H9 (cell line): ENCODE measurements at regions not wholly inside any gene's neighbourhood (a gene's known extent, or its start where the extent isn't known, plus 50 kb on each side); places are given as distances from the start of the nearest gene placed in this dataset.

Experiments
- DNase-seq: peaks from one replicate; pipeline ENCODE4 v3.0.0-alpha.2; 2017
- H2AFZ ChIP-seq: one replicate; pipeline ENCODE4 v1.6.1; 2013; ENCODE audit warnings: mild to moderate bottlenecking, low read length, control low read depth, moderate library complexity
- H2AK5ac ChIP-seq: 2 replicates; pipeline ENCODE4 v1.6.1; 2013; ENCODE audit warnings: low read length, control low read depth, mixed read lengths; ENCODE audit not compliant: insufficient read length
- H2BK120ac ChIP-seq: one replicate; pipeline ENCODE4 v1.6.1; 2013; ENCODE audit warnings: low read depth, mild to moderate bottlenecking, low read length, control low read depth, inconsistent platforms; ENCODE audit not compliant: poor library complexity, severe bottlenecking
- H2BK12ac ChIP-seq: 2 replicates; pipeline ENCODE4 v1.6.1; 2013; ENCODE audit warnings: low read length, control low read depth, mixed read lengths, low read depth; ENCODE audit not compliant: insufficient read length
- H2BK15ac ChIP-seq: 2 replicates; pipeline ENCODE4 v1.6.1; 2013; ENCODE audit warnings: low read depth, low read length, control low read depth
- H2BK20ac ChIP-seq: one replicate; pipeline ENCODE4 v1.6.1; 2013; ENCODE audit warnings: low read depth, mild to moderate bottlenecking, low read length, control low read depth, inconsistent platforms; ENCODE audit not compliant: poor library complexity, severe bottlenecking
- H2BK5ac ChIP-seq: 2 replicates; pipeline ENCODE4 v1.6.1; 2013; ENCODE audit warnings: low read length, control low read depth, mixed read lengths; ENCODE audit not compliant: insufficient read length
- H3K14ac ChIP-seq: 2 replicates; pipeline ENCODE4 v1.6.1; 2013; ENCODE audit warnings: low read length, control low read depth; ENCODE audit not compliant: insufficient read depth
- H3K18ac ChIP-seq: 2 replicates; pipeline ENCODE4 v1.6.1; 2013; ENCODE audit warnings: low read depth, mild to moderate bottlenecking, mixed read lengths, low read length, control low read depth; ENCODE audit not compliant: insufficient read length
- H3K23ac ChIP-seq: 2 replicates; pipeline ENCODE4 v1.6.1; 2013; ENCODE audit warnings: low read length, control low read depth, mixed read lengths, low read depth; ENCODE audit not compliant: insufficient read length
- H3K23me2 ChIP-seq: 2 replicates; pipeline ENCODE4 v1.6.1; 2013; ENCODE audit warnings: low read depth, mild to moderate bottlenecking, mixed read lengths, low read length, control low read depth; ENCODE audit not compliant: insufficient read length, poor library complexity, severe bottlenecking
- H3K27ac ChIP-seq: 2 replicates; pipeline ENCODE4 v1.5.1; 2013; ENCODE audit warnings: low read length, control low read depth, mixed read lengths, low read depth; ENCODE audit not compliant: insufficient read length
- H3K27me3 ChIP-seq: 2 replicates; pipeline ENCODE4 v1.6.1; 2013; ENCODE audit warnings: low read length, control low read depth, inconsistent platforms; ENCODE audit not compliant: insufficient read depth
- H3K4ac ChIP-seq: 2 replicates; pipeline ENCODE4 v1.6.1; 2013; ENCODE audit warnings: low read depth, mild to moderate bottlenecking, control low read depth, inconsistent platforms, low read length, moderate library complexity
- H3K4me1 ChIP-seq: 2 replicates; pipeline ENCODE4 v1.6.1; 2013; ENCODE audit warnings: low read length, control low read depth, inconsistent platforms; ENCODE audit not compliant: insufficient read depth
- H3K4me2 ChIP-seq: 2 replicates; pipeline ENCODE4 v1.6.1; 2013; ENCODE audit warnings: low read length, control low read depth, mixed read lengths; ENCODE audit not compliant: insufficient read length, insufficient read depth
- H3K56ac ChIP-seq: 2 replicates; pipeline ENCODE4 v1.6.1; 2013; ENCODE audit warnings: low read depth, mild to moderate bottlenecking, mixed read lengths, low read length, control low read depth; ENCODE audit not compliant: insufficient read length
- H3K79me1 ChIP-seq: 2 replicates; pipeline ENCODE4 v1.6.1; 2013; ENCODE audit warnings: low read depth, mild to moderate bottlenecking, moderate library complexity, low read length, control low read depth, inconsistent platforms; ENCODE audit not compliant: insufficient read depth, poor library complexity, severe bottlenecking
- H3K79me2 ChIP-seq: 2 replicates; pipeline ENCODE4 v1.6.1; 2013; ENCODE audit warnings: low read length, control low read depth, inconsistent platforms; ENCODE audit not compliant: insufficient read depth
- H3K9ac ChIP-seq: 2 replicates; pipeline ENCODE4 v1.6.1; 2013; ENCODE audit warnings: low read length, control low read depth, mixed read lengths; ENCODE audit not compliant: insufficient read length; ENCODE audit errors: extremely low read depth
- H3K9me3 ChIP-seq: one replicate; pipeline ENCODE4 v1.6.1; 2013; ENCODE audit warnings: low read depth, low read length, inconsistent platforms; ENCODE audit not compliant: control insufficient read depth
- H3T11ph ChIP-seq: one replicate; pipeline ENCODE4 v1.6.1; 2013; ENCODE audit warnings: mild to moderate bottlenecking, low read length, control low read depth, inconsistent platforms
- H4K20me1 ChIP-seq: one replicate; pipeline ENCODE4 v1.6.1; 2013; ENCODE audit not compliant: control insufficient read depth, insufficient read length, insufficient read depth
- H4K5ac ChIP-seq: 2 replicates; pipeline ENCODE4 v1.6.1; 2013; ENCODE audit warnings: low read depth, mild to moderate bottlenecking, mixed read lengths, low read length, control low read depth; ENCODE audit not compliant: insufficient read length
- H4K8ac ChIP-seq: replicated peaks from 2 replicates; pipeline ENCODE4 v1.6.1; 2013; ENCODE audit warnings: low read length, control low read depth, mixed read lengths, low read depth; ENCODE audit not compliant: insufficient read length
- H4K91ac ChIP-seq: 2 replicates; pipeline ENCODE4 v1.6.1; 2013; ENCODE audit warnings: low read depth, mild to moderate bottlenecking, moderate library complexity, mixed read lengths, low read length, control low read depth; ENCODE audit not compliant: insufficient read length
- H3K27ac Mint-ChIP-seq, 3 experiments: 2 replicates in 2 of 3; 3 replicates in 1 of 3; pipeline ENCODE4 v1.8.0; 2020 to 2021; ENCODE audit warnings: mixed read lengths in 3 of 3, mild to moderate bottlenecking in 1 of 3, moderate library complexity in 1 of 3
- H3K27me3 Mint-ChIP-seq: 2 replicates; pipeline ENCODE4 v1.8.0; 2021; ENCODE audit warnings: low read depth, mild to moderate bottlenecking, moderate library complexity, mixed read lengths
- H3K36me3 Mint-ChIP-seq, 3 experiments: 2 replicates in 2 of 3; 3 replicates in 1 of 3; pipeline ENCODE4 v1.8.0; 2020 to 2021; ENCODE audit warnings: low read depth in 3 of 3, mixed read lengths in 3 of 3; ENCODE audit not compliant: insufficient read depth in 1 of 3
- H3K4me1 Mint-ChIP-seq, 2 experiments: 2 replicates each; pipeline ENCODE4 v1.8.0; 2020; ENCODE audit warnings: mixed read lengths in 2 of 2
- H3K4me3 Mint-ChIP-seq, 2 experiments: 2 replicates in 1 of 2; 3 replicates in 1 of 2; pipeline ENCODE4 v1.8.0; 2020 to 2021; ENCODE audit warnings: mild to moderate bottlenecking in 2 of 2, mixed read lengths in 2 of 2, moderate library complexity in 1 of 2
- H3K9me3 Mint-ChIP-seq, 2 experiments: 2 replicates in 1 of 2; 3 replicates in 1 of 2; pipeline ENCODE4 v1.8.0; 2020; ENCODE audit warnings: mild to moderate bottlenecking in 2 of 2, mixed read lengths in 2 of 2, moderate library complexity in 1 of 2
- WGBS: extraction: QIAGEN DNeasy Blood & Tissue Kit; methylation state at CpG from one replicate; pipeline ENCODE4 v1.1.7; 2013; ENCODE audit warnings: missing lambda C conversion rate, low lambda C conversion rate, mixed read lengths; ENCODE audit not compliant: insufficient read length; ENCODE audit errors: extremely low coverage; 5-methylcytosine and 5-hydroxymethylcytosine counted together
- TF ChIP-seq, protein P1 (sequence below): fragments of 200-600 bp; sonication (generic); conservative IDR thresholded peaks from 3 replicates; pipeline ENCODE4 v1.8.0; 2021; ENCODE audit warnings: antibody characterized with exemption, mild to moderate bottlenecking

GRCh38 chr11:29368126-29368525 lies 648.7 kb downstream of the KCNA4 start:
- TF ChIP-seq, protein P1, sequence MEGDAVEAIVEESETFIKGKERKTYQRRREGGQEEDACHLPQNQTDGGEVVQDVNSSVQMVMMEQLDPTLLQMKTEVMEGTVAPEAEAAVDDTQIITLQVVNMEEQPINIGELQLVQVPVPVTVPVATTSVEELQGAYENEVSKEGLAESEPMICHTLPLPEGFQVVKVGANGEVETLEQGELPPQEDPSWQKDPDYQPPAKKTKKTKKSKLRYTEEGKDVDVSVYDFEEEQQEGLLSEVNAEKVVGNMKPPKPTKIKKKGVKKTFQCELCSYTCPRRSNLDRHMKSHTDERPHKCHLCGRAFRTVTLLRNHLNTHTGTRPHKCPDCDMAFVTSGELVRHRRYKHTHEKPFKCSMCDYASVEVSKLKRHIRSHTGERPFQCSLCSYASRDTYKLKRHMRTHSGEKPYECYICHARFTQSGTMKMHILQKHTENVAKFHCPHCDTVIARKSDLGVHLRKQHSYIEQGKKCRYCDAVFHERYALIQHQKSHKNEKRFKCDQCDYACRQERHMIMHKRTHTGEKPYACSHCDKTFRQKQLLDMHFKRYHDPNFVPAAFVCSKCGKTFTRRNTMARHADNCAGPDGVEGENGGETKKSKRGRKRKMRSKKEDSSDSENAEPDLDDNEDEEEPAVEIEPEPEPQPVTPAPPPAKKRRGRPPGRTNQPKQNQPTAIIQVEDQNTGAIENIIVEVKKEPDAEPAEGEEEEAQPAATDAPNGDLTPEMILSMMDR: no peak
- Histone ChIP-seq H3T11ph (no peak overlapping the region), H2AFZ (no peak overlapping the region), H3K14ac (no peak overlapping the region), H4K5ac (no peak overlapping the region), H3K9ac (no peak overlapping the region), H4K91ac (no peak overlapping the region), H3K79me1 (no peaks in the 10 kb centered on the region), H3K56ac (no peak overlapping the region), H2BK20ac (no peak overlapping the region), H2AK5ac (no peak overlapping the region), H2BK15ac (no peak overlapping the region), H2BK12ac (no peak overlapping the region), H4K20me1 (no peaks in the 10 kb centered on the region), H2BK5ac (no peak overlapping the region), H3K9me3 (no peaks in the 10 kb centered on the region), H3K27ac (no peak overlapping the region), H3K23me2 (no peaks in the 10 kb centered on the region), H3K4me1 (no peaks in the 10 kb centered on the region), H3K4ac (no peak overlapping the region), H4K8ac (no peak overlapping the region), H3K27me3 (peaks cover 32% of the 10 kb centered on the region), H3K4me2 (no peak overlapping the region), H2BK120ac (no peak overlapping the region), H3K23ac (no peak overlapping the region), H3K79me2 (no peaks in the 10 kb centered on the region), H3K18ac (no peak overlapping the region)
- Mint-ChIP-seq H3K9me3 (peaks cover 6 to 9% of the 10 kb centered on the region in 2 experiments; a peak in 4 of 5 replicates), H3K27me3 (peaks cover 77% of the 10 kb centered on the region), H3K4me1 (no peaks in the 10 kb centered on the region), H3K27ac (no peak overlapping the region), H3K4me3 (no peak overlapping the region), H3K36me3 (peaks cover 0 to 2% (median 0%) of the 10 kb centered on the region in 3 experiments; a peak in 1 of 7 replicates)
- WGBS: no CpG with 5 or more reads among the region's 5 CpGs
- no peak for DNase-seq
